NB4 (cell line): ENCODE measurements at regions not wholly inside any gene's neighbourhood (a gene's known extent, or its start where the extent isn't known, plus 50 kb on each side); places are given as distances from the start of the nearest gene placed in this dataset.

ENCODE experiments used
- MYC ChIP-seq: IDR thresholded peaks from 2 replicates; pipeline ENCODE4 v1.6.1; 2011; ENCODE audit warnings: low read depth, low read length
- TF ChIP-seq, protein P1 (sequence below): IDR thresholded peaks from one replicate; pipeline ENCODE4 v1.5.1; 2012; ENCODE audit warnings: low read depth, low read length
- TF ChIP-seq, protein P2 (sequence below): IDR thresholded peaks from 2 replicates; pipeline ENCODE4 v1.6.1; 2011; ENCODE audit warnings: low read depth, low read length

DNA sequence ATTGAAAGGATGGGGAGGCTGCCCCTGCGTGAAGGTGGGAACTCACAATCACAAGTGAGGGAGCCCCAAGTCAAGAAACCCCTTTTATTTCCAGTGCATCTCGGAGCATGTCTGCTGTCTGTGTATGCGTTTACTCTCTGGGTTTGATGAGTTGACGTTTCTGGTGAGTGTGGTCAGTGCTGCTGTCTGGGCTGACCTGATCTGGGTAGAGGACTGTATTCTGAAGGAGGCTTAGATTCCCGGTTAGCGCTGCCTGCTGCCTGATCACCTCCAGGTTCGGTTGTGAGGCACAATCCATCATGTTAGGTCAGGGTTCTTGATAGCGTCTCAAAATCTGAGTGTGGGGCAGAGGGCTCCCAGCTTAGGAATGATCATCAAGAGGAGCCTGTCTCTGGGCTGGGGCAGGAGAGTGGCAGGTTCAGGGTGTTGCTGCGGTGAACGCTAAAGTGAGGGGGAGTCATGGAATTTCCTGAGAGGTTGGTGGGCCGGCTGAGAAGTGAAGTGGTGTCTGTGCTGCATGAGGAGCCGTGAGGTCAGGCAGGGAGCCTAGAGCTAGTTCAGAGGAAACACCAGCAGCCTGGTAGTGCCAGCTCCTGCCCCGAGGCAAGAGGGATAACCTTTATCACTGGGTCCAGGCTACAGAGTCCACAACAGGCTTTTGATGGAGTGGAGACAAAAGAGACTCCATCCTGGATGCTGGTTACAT is 225.3 kb upstream of the CST7 start:
- TF ChIP-seq, protein P1, sequence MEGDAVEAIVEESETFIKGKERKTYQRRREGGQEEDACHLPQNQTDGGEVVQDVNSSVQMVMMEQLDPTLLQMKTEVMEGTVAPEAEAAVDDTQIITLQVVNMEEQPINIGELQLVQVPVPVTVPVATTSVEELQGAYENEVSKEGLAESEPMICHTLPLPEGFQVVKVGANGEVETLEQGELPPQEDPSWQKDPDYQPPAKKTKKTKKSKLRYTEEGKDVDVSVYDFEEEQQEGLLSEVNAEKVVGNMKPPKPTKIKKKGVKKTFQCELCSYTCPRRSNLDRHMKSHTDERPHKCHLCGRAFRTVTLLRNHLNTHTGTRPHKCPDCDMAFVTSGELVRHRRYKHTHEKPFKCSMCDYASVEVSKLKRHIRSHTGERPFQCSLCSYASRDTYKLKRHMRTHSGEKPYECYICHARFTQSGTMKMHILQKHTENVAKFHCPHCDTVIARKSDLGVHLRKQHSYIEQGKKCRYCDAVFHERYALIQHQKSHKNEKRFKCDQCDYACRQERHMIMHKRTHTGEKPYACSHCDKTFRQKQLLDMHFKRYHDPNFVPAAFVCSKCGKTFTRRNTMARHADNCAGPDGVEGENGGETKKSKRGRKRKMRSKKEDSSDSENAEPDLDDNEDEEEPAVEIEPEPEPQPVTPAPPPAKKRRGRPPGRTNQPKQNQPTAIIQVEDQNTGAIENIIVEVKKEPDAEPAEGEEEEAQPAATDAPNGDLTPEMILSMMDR = no peak
- TF ChIP-seq, protein P2, sequence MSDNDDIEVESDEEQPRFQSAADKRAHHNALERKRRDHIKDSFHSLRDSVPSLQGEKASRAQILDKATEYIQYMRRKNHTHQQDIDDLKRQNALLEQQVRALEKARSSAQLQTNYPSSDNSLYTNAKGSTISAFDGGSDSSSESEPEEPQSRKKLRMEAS = no peak
- no peak for TF ChIP-seq MYC
